Esophagus (tissue), 2 donors: ENCODE measurements at regions not wholly inside any gene's neighbourhood (a gene's known extent, or its start where the extent isn't known, plus 50 kb on each side); places are given as distances from the start of the nearest gene placed in this dataset.

Experiments used
- H3K27ac ChIP-seq, 2 donors: one replicate each; pipeline ENCODE4 v1.5.1; 2013; ENCODE audit warnings: low read depth in 2 of 2, mild to moderate bottlenecking in 2 of 2, inconsistent platforms in 1 of 2, low read length in 1 of 2, moderate library complexity in 1 of 2
- H3K27me3 ChIP-seq, 2 donors: one replicate each; pipeline ENCODE4 v1.6.1; 2013; ENCODE audit warnings: low read length in 2 of 2, control low read depth in 1 of 2, mild to moderate bottlenecking in 1 of 2; ENCODE audit not compliant: insufficient read depth in 2 of 2, control insufficient read depth in 1 of 2
- H3K36me3 ChIP-seq, 2 donors: one replicate each; pipeline ENCODE4 v1.6.1; 2013; ENCODE audit warnings: low read length in 1 of 2; ENCODE audit not compliant: control insufficient read depth in 2 of 2, insufficient read depth in 2 of 2
- H3K4me1 ChIP-seq, 2 donors: one replicate each; pipeline ENCODE4 v1.6.1; 2013; ENCODE audit warnings: low read length in 1 of 2; ENCODE audit not compliant: control insufficient read depth in 2 of 2, insufficient read depth in 2 of 2
- H3K4me3 ChIP-seq, 2 donors: one replicate each; pipeline ENCODE4 v1.5.1; 2013; ENCODE audit warnings: low read length in 2 of 2, mild to moderate bottlenecking in 2 of 2, low read depth in 1 of 2, moderate library complexity in 1 of 2
- H3K9me3 ChIP-seq, 2 donors: one replicate each; pipeline ENCODE4 v1.6.1; 2013; ENCODE audit warnings: mild to moderate bottlenecking in 2 of 2, low read depth in 1 of 2, low read length in 1 of 2, moderate library complexity in 1 of 2; ENCODE audit not compliant: control insufficient read depth in 2 of 2, insufficient read depth in 1 of 2
- WGBS, 2 donors: extraction: QIAGEN DNeasy Blood & Tissue Kit; methylation state at CpG; one replicate each; pipeline ENCODE4 v1.1.7; 2013; 5-methylcytosine and 5-hydroxymethylcytosine counted together
- donor health status: healthy with polysubstance abuse.
- donor health status: Bipolar disorder and iron deficiency.

DNA sequence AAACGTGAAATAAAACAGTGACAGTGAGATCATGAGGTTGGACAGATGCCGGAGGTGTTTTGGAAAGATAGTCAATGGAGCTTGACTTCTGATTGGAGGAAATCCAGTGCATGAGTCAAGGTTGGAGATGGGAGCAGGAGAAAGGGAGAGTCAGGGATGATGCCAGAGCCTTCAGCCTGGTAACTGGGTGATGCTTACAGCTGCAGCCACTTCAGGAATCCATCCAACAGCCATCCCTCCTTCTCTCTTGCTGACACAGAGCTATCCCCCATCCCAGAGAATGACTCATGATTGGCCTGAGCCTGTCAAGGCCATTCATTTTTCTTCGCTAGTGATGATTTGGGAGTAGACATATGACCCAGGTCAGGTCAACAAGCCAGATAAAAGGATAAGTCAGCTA, 112.8 kb downstream of the SAMD5 start:
- H3K4me3 ChIP-seq = no peak overlapping the region
- 38 to 48% methylated on average over 3 of the region's 3 CpGs for WGBS, 2 donors
- no peaks in the 10 kb centered on the region for H3K9me3 ChIP-seq
- no peaks in the 10 kb centered on the region for H3K27me3 ChIP-seq
- no peak overlapping the region for H3K27ac ChIP-seq
- H3K36me3 ChIP-seq = no peaks in the 10 kb centered on the region
- H3K4me1 ChIP-seq = no peaks in the 10 kb centered on the region

DNA sequence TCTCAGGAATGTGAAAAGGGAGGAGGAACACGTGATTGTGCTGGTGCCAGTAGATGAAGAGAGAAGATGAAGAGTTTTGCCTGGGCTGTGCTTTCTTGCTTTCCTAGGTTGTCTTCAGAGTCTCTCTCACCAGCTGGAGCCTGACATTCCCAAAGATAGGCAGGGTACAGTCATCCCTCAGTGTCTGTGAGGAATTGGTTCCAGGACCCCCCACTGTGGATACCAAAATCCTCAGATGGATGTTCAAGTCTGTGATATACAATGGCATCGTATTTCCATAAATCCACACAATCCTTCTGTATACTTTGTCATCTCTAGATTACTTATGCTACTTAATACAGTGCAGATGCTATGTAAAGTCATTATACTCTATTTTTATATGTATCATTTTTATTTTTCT, 113.5 kb downstream of the SAMD5 start:
- Histone ChIP-seq H3K4me3 (no peak overlapping the region), H3K9me3 (no peaks in the 10 kb centered on the region), H3K36me3 (no peaks in the 10 kb centered on the region), H3K4me1 (no peaks in the 10 kb centered on the region), H3K27me3 (no peaks in the 10 kb centered on the region), H3K27ac (no peak overlapping the region)
- 55 to 59% methylated on average over 2 of the region's 2 CpGs for WGBS, 2 donors

DNA sequence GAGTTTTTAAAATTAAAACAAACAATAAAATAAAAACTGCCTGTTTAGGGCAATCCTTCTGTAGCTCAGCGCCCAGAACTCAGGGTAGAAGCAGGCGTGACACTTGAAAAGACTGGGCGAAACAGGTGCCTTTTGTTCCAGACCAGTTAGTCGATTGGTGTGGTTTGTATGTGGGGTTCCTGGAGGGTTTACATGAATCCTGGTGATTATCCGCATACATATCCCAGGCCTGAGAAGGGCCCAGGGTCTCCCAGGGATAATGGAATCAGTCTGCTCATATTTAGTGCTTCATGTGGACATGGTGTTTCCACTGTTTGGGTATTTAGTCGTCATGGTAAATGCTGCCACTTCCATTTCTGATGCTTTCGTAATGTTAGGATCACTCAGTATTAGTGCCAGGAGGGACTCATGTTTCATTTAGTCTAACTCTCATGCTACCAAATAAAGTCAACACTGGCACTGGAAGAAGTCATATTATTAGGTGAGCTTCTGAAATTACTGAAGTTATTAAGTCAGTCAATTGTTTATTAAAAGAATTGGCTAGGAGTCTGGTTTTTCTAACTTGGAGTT, 116.5 kb downstream of the SAMD5 start:
- Histone ChIP-seq H3K4me3 (no peak overlapping the region), H3K27ac (no peak overlapping the region), H3K4me1 (no peaks in the 10 kb centered on the region), H3K36me3 (no peaks in the 10 kb centered on the region), H3K9me3 (no peaks in the 10 kb centered on the region), H3K27me3 (no peaks in the 10 kb centered on the region)
- whole genome bisulfite sequencing, 2 donors = 89% methylated on average over 7 of the region's 7 CpGs

DNA sequence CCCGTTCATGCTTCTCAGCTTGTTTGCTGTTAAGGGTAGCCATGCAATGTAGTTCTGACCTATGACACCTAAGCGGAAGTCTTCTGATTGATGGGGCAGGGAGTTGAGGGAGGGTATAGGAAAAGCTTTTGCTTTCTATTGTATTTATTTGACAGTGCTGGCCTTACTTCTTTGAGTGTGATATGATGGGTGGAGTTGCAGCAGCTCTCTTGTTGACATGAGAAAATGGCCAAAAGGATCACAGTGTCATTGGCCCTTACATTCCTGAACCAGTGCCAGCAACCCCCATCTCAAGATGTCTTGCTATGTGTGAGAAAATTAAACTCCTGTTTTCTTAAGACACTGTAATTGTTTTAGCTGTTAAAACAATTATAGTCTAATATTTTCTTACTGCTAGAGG, 117.5 kb downstream of the SAMD5 start:
- H3K27me3 ChIP-seq = no peaks in the 10 kb centered on the region
- no peaks in the 10 kb centered on the region for H3K9me3 ChIP-seq
- H3K4me1 ChIP-seq = no peaks in the 10 kb centered on the region
- WGBS, 2 donors = 85% methylated on average over 2 of the region's 2 CpGs
- H3K4me3 ChIP-seq = no peak overlapping the region
- no peaks in the 10 kb centered on the region for H3K36me3 ChIP-seq
- no peak overlapping the region for H3K27ac ChIP-seq

DNA sequence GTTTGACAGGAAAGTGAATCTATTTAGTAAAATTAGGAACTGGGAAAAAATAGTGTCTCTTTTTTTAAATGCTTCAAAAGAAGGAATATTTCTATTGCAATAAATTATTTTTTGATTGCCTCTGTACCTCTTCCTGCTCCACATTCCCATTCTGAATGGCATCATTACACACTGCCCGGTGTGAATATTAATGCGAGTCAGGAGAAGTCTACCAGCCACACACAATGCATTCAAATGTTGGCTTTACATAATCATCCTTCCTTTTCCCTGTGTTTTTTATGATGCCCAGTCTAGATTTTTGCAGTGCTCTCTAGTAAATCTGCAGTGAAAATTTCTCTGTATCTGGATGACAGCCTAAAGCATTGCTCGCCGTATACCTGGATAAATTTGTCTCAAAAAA, 118.9 kb downstream of the SAMD5 start:
- H3K9me3 ChIP-seq = no peaks in the 10 kb centered on the region
- no peaks in the 10 kb centered on the region for H3K4me1 ChIP-seq
- WGBS, 2 donors = 70 to 76% methylated on average over 4 of the region's 4 CpGs
- H3K27ac ChIP-seq = no peak overlapping the region
- no peaks in the 10 kb centered on the region for H3K27me3 ChIP-seq
- no peaks in the 10 kb centered on the region for H3K36me3 ChIP-seq
- no peak overlapping the region for H3K4me3 ChIP-seq

DNA sequence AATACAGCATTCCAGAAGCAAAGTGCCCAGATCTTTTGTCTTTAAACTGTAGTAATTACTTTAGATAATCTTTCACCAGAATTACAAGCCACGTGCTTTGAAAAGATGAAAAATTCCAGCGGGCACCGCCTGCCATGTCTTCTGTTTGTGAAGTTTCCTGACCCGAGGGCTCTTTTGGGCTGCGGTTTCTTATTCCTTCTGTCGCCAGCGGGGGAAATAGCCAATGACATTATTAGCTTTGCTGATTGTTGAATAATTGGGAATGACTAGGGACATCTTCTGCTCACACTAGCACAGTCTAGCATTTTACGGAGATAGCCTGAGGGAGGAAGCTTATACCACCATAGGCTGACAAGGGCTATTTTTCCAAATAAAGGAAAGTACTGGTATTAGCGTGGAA, 124.7 kb downstream of the SAMD5 start:
- Histone ChIP-seq H3K4me3 (no peak overlapping the region), H3K27me3 (no peaks in the 10 kb centered on the region), H3K9me3 (no peaks in the 10 kb centered on the region), H3K27ac (no peak overlapping the region), H3K36me3 (no peaks in the 10 kb centered on the region), H3K4me1 (no peaks in the 10 kb centered on the region)
- 59 to 72% methylated on average over 9 of the region's 9 CpGs for WGBS, 2 donors

DNA sequence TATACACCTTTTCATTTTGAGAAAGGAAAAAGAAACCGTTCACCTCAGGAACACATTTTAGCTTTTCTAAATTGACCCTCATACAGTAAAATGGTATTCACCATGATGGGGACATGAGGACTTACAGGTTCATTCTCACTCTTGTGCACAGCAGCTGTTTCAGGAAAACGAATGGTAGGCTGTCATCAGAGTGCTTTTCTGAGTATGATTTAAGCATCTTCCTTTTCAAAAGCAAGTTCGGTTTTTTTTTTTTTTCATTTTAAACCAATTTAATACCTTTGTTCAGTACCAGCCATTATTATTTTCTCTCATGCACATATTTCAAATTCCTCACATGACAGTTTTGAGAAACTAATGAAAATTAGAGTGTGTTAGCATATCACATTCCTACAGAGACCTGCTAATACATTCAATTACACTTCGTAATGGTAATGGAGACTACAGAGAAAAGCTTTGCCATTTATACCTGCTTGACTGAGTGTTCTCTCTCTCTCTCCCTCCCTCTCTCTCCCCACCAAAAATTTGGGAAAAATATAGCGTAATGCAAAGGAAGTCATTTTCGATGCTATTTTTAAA, 129.2 kb downstream of the SAMD5 start:
- no peaks in the 10 kb centered on the region for H3K9me3 ChIP-seq
- no peaks in the 10 kb centered on the region for H3K4me1 ChIP-seq
- H3K27me3 ChIP-seq = peaks cover 0 to 3% of the 10 kb centered on the region in 2 donors
- WGBS, 2 donors = 83 to 84% methylated on average over 6 of the region's 6 CpGs
- H3K36me3 ChIP-seq = no peaks in the 10 kb centered on the region
- no peak overlapping the region for H3K27ac ChIP-seq
- H3K4me3 ChIP-seq = no peak overlapping the region

DNA sequence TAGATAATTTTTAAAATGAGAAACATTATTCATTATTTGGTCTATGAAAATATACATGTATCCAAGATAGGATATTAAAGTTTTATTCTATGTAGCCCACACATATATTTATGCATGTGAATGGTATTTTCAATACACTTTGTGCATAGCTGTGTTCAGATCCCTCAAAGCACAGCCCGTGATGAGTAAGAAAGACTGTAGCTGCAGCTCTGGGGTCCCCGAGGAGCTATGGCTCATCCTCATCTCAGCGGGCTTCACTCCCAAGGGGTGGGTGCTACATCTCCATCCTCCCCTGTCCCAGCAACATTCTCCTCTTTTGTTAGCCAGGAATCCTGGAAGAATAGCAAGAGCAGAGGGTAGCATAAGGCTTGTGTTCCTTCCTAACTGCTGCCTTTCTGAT, 130.8 kb downstream of the SAMD5 start:
- H3K27me3 ChIP-seq = peaks cover 0 to 3% of the 10 kb centered on the region in 2 donors
- no peaks in the 10 kb centered on the region for H3K36me3 ChIP-seq
- H3K27ac ChIP-seq = no peak overlapping the region
- no peaks in the 10 kb centered on the region for H3K9me3 ChIP-seq
- no peak overlapping the region for H3K4me3 ChIP-seq
- H3K4me1 ChIP-seq = no peaks in the 10 kb centered on the region
- WGBS, 2 donors = 69 to 83% methylated on average over 3 of the region's 3 CpGs

DNA sequence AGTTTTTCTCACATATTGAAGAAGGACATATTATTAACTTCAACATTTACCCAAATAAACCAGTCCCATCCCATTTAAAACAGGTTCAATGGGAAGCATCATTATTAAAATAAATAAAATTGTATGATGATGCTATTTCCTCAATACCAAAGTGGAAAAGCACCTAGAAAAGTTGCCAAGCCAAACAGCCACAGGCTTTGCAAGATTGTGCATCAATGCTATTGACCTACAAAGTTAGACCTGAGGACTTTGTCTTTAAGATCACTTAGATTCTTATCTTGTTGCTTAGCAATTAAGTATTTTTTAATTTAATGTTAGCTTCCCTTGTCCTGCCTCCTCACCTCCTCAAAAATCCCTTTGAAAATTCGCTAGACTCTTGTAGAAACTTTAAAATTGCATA, 132.1 kb downstream of the SAMD5 start:
- Histone ChIP-seq H3K9me3 (no peaks in the 10 kb centered on the region), H3K27me3 (peaks cover 0 to 3% of the 10 kb centered on the region in 2 donors), H3K4me1 (no peaks in the 10 kb centered on the region), H3K27ac (no peak overlapping the region), H3K36me3 (no peaks in the 10 kb centered on the region), H3K4me3 (no peak overlapping the region)
- 36 to 41% methylated on average over 1 of the region's 1 CpG for WGBS, 2 donors

DNA sequence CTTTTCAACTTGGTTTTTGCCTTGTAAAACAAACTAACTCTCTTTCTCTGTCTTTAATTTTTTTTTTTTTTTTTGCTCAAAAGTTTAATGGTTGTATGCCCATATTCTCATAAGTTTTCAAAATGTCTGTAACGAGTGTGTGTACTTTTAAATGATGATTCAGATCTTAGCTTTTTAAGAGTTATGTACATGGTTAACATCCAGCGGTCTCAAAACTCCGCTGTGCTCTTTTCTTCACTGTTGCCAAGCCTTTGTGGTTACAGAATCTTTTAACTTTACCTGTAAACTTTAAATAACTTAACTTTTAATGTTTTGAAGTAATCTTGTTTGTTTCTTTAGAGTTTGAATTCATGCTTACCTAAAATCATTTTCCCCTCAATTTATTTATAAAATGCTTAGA, 133.0 kb downstream of the SAMD5 start:
- H3K27me3 ChIP-seq = peaks cover 0 to 3% of the 10 kb centered on the region in 2 donors
- H3K27ac ChIP-seq = no peak overlapping the region
- 67 to 80% methylated on average over 3 of the region's 3 CpGs for WGBS, 2 donors
- H3K36me3 ChIP-seq = no peaks in the 10 kb centered on the region
- H3K4me3 ChIP-seq = no peak overlapping the region
- no peaks in the 10 kb centered on the region for H3K9me3 ChIP-seq
- H3K4me1 ChIP-seq = no peaks in the 10 kb centered on the region
